DND-41 (cell line): ENCODE measurements at regions not wholly inside any gene's neighbourhood (a gene's known extent, or its start where the extent isn't known, plus 50 kb on each side); places are given as distances from the start of the nearest gene placed in this dataset.

ENCODE experiments used
- EZH2 ChIP-seq: IDR thresholded peaks from 3 replicates; pipeline ENCODE4 v1.6.1; 2012; ENCODE audit warnings: borderline replicate concordance, low read depth, mild to moderate bottlenecking, moderate library complexity, low read length, inconsistent platforms; ENCODE audit not compliant: severe bottlenecking
- TF ChIP-seq, protein P1 (sequence below): IDR thresholded peaks from 2 replicates; pipeline ENCODE4 v1.5.1; 2012; ENCODE audit warnings: borderline replicate concordance, low read length, moderate library complexity, mild to moderate bottlenecking; ENCODE audit not compliant: poor library complexity, severe bottlenecking; ENCODE audit errors: extremely low read depth

DNA sequence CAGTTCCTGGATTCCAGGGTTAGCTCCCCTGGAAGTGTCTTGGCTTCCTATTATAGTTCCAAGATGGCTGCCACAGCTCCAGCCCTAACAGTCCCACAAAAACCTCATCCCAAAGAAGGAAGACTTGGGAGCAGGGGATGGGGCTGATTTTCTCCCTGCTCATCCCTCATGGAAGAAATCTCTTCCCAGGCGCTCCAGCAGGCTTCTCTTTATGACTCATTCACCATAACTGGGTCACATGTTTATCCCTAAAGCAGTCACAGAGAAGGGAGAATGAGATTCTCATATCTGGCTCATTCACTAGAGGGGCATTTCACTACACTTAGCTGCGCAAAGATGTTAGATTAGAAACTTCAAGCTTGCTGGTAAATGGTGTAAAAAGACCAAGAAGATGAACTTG is 206.5 kb upstream of the IRX3 start:
- TF ChIP-seq EZH2: no peak
- TF ChIP-seq, protein P1, sequence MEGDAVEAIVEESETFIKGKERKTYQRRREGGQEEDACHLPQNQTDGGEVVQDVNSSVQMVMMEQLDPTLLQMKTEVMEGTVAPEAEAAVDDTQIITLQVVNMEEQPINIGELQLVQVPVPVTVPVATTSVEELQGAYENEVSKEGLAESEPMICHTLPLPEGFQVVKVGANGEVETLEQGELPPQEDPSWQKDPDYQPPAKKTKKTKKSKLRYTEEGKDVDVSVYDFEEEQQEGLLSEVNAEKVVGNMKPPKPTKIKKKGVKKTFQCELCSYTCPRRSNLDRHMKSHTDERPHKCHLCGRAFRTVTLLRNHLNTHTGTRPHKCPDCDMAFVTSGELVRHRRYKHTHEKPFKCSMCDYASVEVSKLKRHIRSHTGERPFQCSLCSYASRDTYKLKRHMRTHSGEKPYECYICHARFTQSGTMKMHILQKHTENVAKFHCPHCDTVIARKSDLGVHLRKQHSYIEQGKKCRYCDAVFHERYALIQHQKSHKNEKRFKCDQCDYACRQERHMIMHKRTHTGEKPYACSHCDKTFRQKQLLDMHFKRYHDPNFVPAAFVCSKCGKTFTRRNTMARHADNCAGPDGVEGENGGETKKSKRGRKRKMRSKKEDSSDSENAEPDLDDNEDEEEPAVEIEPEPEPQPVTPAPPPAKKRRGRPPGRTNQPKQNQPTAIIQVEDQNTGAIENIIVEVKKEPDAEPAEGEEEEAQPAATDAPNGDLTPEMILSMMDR: no peak
